GM13976 (cell line): ENCODE measurements at regions not wholly inside any gene's neighbourhood (a gene's known extent, or its start where the extent isn't known, plus 50 kb on each side); places are given as distances from the start of the nearest gene placed in this dataset.

Experiments
- DNase-seq: peaks from one replicate; pipeline ENCODE4 v3.0.0; 2012; ENCODE audit warnings: low spot score
- CTCF ChIP-seq: IDR thresholded peaks from 2 replicates; pipeline ENCODE4 v1.5.1; 2012; ENCODE audit warnings: borderline replicate concordance, mild to moderate bottlenecking; ENCODE audit not compliant: insufficient read depth; ENCODE audit errors: extremely low read depth, missing control alignments, control extremely low read depth
- in situ Hi-C: fragments of 300-500 bp; cut with MboI; formaldehyde crosslinking; loops from one replicate; pipeline ENCODE4 v1.12.0; 2022; ENCODE audit warnings: low sequenced_read_pairs, mixed read lengths, inconsistent platforms; ENCODE audit not compliant: unreplicated experiment

GRCh38 chr15:47993051-47993450 lies 127.7 kb upstream of the SLC24A5 start:
- TF ChIP-seq CTCF: no peak
- no peak for DNase-seq
- in situ Hi-C loops: loop anchor here (25.0 kb wide), 1 partner anchor 806 kb away; no protein-coding TSS in a partner anchor

GRCh38 chr15:47997195-47998080 lies 123.4 kb upstream of the SLC24A5 start:
- in situ Hi-C loops: loop anchor here (25.0 kb wide), 1 partner anchor 810 kb away; no protein-coding TSS in a partner anchor
- no peak for DNase-seq
- no peak for TF ChIP-seq CTCF

GRCh38 chr15:47998619-47999019 lies 122.2 kb upstream of the SLC24A5 start:
- TF ChIP-seq CTCF: no peak
- in situ Hi-C loops: loop anchor here (25.0 kb wide), 1 partner anchor 811 kb away; no protein-coding TSS in a partner anchor
- DNase-seq: no peak

- in situ Hi-C loops: no loop called here
- no peak for TF ChIP-seq CTCF
- peak; percentile 32 for DNase-seq
Measured at GRCh38 chr15:48001393-48002039, 119.3 kb upstream of the SLC24A5 start.

- DNase-seq: no peak
Measured at GRCh38 chr15:48002767-48003166, 118.0 kb upstream of the SLC24A5 start.

More at GRCh38 chr15:48002767-48003166, 118.0 kb upstream of the SLC24A5 start:
- no peak for TF ChIP-seq CTCF
- in situ Hi-C loops: no loop called here
